Right atrium auricular region (tissue), 2 donors: ENCODE measurements at regions not wholly inside any gene's neighbourhood (a gene's known extent, or its start where the extent isn't known, plus 50 kb on each side); places are given as distances from the start of the nearest gene placed in this dataset.
A peak's percentile ranks its signal among the peaks of the same experiment; 100 is the strongest.

Source experiments
- DNase-seq: peaks from one replicate; pipeline ENCODE4 v3.0.0-alpha.2; 2019; ENCODE audit warnings: low spot score
- H3K27ac ChIP-seq, 2 donors: fragments of 200-600 bp; sonication (generic); 1 replicate in 1 of 2; 2 replicates in 1 of 2; pipeline ENCODE4 v1.5.1; 2016 to 2019
- H3K27me3 ChIP-seq, 2 donors: fragments of 200-600 bp; sonication (generic); one replicate each; pipeline versions ENCODE4 v1.5.1 to v1.6.0; 2017 to 2019
- H3K36me3 ChIP-seq: fragments of 200-600 bp; sonication (generic); one replicate; pipeline ENCODE4 v1.5.1; 2016
- H3K4me1 ChIP-seq, 2 donors: fragments of 200-600 bp; sonication (generic); one replicate each; pipeline versions ENCODE4 v1.5.1 to v1.6.0; 2017 to 2019
- H3K4me3 ChIP-seq, 2 donors: fragments of 200-600 bp; sonication (generic); 1 replicate in 1 of 2; 2 replicates in 1 of 2; pipeline ENCODE4 v1.5.1; 2017 to 2019; ENCODE audit warnings: mild to moderate bottlenecking in 1 of 2, moderate library complexity in 1 of 2
- H3K9me3 ChIP-seq, 2 donors: fragments of 200-600 bp; sonication (generic); one replicate each; pipeline ENCODE4 v1.5.1; 2019
- TF ChIP-seq, protein P1 (sequence below), 2 donors: fragments of 200-600 bp; sonication (generic); IDR thresholded peaks; one replicate each; pipeline ENCODE4 v1.5.1; 2019; ENCODE audit warnings: antibody characterized with exemption in 2 of 2

DNA sequence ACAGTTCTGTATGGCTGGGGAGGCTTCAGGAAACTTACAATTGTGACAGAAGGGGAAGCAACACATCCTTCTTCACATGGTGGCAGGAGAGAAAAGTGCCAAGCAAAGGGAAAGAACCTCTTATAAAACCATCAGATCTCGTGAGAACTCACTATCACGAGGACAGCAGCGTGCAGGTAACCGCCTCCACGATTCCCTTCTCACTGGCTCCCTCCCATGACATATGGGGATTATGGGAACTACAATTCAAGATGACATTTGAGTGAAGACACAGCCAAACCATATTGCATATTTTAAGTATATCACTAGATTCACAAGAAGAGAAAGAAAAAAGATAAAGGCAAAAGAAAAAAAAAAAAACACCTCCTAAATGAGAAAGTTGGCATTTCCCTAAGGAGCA lies 431.9 kb upstream of the RGS17 start:
- Histone ChIP-seq H3K4me3 (no peak overlapping the region), H3K27me3 (no peaks in the 10 kb centered on the region), H3K4me1 (no peaks in the 10 kb centered on the region), H3K36me3 (no peaks in the 10 kb centered on the region), H3K9me3 (no peaks in the 10 kb centered on the region), H3K27ac (no peak overlapping the region)
- TF ChIP-seq, protein P1, sequence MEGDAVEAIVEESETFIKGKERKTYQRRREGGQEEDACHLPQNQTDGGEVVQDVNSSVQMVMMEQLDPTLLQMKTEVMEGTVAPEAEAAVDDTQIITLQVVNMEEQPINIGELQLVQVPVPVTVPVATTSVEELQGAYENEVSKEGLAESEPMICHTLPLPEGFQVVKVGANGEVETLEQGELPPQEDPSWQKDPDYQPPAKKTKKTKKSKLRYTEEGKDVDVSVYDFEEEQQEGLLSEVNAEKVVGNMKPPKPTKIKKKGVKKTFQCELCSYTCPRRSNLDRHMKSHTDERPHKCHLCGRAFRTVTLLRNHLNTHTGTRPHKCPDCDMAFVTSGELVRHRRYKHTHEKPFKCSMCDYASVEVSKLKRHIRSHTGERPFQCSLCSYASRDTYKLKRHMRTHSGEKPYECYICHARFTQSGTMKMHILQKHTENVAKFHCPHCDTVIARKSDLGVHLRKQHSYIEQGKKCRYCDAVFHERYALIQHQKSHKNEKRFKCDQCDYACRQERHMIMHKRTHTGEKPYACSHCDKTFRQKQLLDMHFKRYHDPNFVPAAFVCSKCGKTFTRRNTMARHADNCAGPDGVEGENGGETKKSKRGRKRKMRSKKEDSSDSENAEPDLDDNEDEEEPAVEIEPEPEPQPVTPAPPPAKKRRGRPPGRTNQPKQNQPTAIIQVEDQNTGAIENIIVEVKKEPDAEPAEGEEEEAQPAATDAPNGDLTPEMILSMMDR (IDR thresholded peaks at IDR 0.05), result no peak
- no peak for DNase-seq

GRCh38 chr6:153553627-153554026 lies 422.5 kb upstream of the RGS17 start:
- H3K9me3 ChIP-seq, result no peaks in the 10 kb centered on the region

GRCh38 chr6:153539602-153540001 lies 408.5 kb upstream of the RGS17 start:
- Histone ChIP-seq H3K27me3 (no peaks in the 10 kb centered on the region), H3K4me1 (no peaks in the 10 kb centered on the region), H3K4me3 (no peak overlapping the region), H3K36me3 (no peaks in the 10 kb centered on the region), H3K27ac (no peak overlapping the region), H3K9me3 (no peaks in the 10 kb centered on the region)
- no peak for DNase-seq
- TF ChIP-seq, protein P1 (IDR thresholded peaks at IDR 0.05), result no peak

More at GRCh38 chr6:153553627-153554026, 422.5 kb upstream of the RGS17 start:
- DNase-seq, result no peak
- no peaks in the 10 kb centered on the region for H3K4me1 ChIP-seq
- no peak overlapping the region for H3K4me3 ChIP-seq
- H3K27me3 ChIP-seq, result no peaks in the 10 kb centered on the region
- H3K36me3 ChIP-seq, result no peaks in the 10 kb centered on the region
- H3K27ac ChIP-seq, result no peak overlapping the region
- TF ChIP-seq, protein P1 (IDR thresholded peaks at IDR 0.05), result peak in 1 of 2 donors; percentile 22

- Histone ChIP-seq H3K27ac (no peak overlapping the region), H3K4me3 (no peak overlapping the region), H3K9me3 (no peaks in the 10 kb centered on the region), H3K27me3 (no peaks in the 10 kb centered on the region), H3K4me1 (no peaks in the 10 kb centered on the region), H3K36me3 (no peaks in the 10 kb centered on the region)
- DNase-seq, result no peak
- TF ChIP-seq, protein P1 (IDR thresholded peaks at IDR 0.05), result no peak
These were observed 407.4 kb upstream of the RGS17 start for GRCh38 chr6:153538491-153538890.

GRCh38 chr6:153537422-153537821 lies 406.3 kb upstream of the RGS17 start:
- DNase-seq, result no peak
- Histone ChIP-seq H3K9me3 (no peaks in the 10 kb centered on the region), H3K27me3 (no peaks in the 10 kb centered on the region), H3K27ac (no peak overlapping the region), H3K36me3 (no peaks in the 10 kb centered on the region), H3K4me1 (no peaks in the 10 kb centered on the region), H3K4me3 (no peak overlapping the region)
- TF ChIP-seq, protein P1 (IDR thresholded peaks at IDR 0.05), result no peak

GRCh38 chr6:153526479-153526878 lies 395.4 kb upstream of the RGS17 start:
- TF ChIP-seq, protein P1 (IDR thresholded peaks at IDR 0.05), result no peak
- H3K27ac ChIP-seq, result no peak overlapping the region
- no peaks in the 10 kb centered on the region for H3K27me3 ChIP-seq
- peaks cover 0 to 9% of the 10 kb centered on the region in 2 donors for H3K9me3 ChIP-seq
- no peaks in the 10 kb centered on the region for H3K4me1 ChIP-seq
- H3K4me3 ChIP-seq, result no peak overlapping the region
- DNase-seq, result no peak
- H3K36me3 ChIP-seq, result no peaks in the 10 kb centered on the region
